WTC11 (cell line): ENCODE measurements at regions not wholly inside any gene's neighbourhood (a gene's known extent, or its start where the extent isn't known, plus 50 kb on each side); places are given as distances from the start of the nearest gene placed in this dataset.

Experiments
- ATAC-seq: fragments of 200-7000 bp; cut with Tn5 transposase; 2 replicates; pipeline ENCODE4 v1.10.0; 2021; ENCODE audit warnings: mild to moderate bottlenecking, moderate library complexity
- CTCF ChIA-PET: fragments of 300-600 bp; sonication (Branson Sonifier 250); formaldehyde crosslinking; loops from one replicate; lab custom pipeline; 2021; ENCODE audit warnings: antibody characterized with exemption; lab: Charles Lee
- POLR2A ChIA-PET: fragments of 350-600 bp; sonication (Branson Sonifier 250); formaldehyde crosslinking; loops from one replicate; lab custom pipeline; 2021; ENCODE audit warnings: antibody characterized with exemption; lab: Charles Lee
- DNase-seq: peaks from one replicate; pipeline ENCODE4 v3.0.0; 2021; ENCODE audit warnings: low spot score
- H3K27ac Mint-ChIP-seq: 2 replicates; pipeline ENCODE4 v1.8.0; 2021; ENCODE audit warnings: mixed read lengths
- H3K27me3 Mint-ChIP-seq: 2 replicates; pipeline ENCODE4 v1.8.0; 2021; ENCODE audit warnings: low read depth, mild to moderate bottlenecking, moderate library complexity, mixed read lengths
- H3K36me3 Mint-ChIP-seq: 2 replicates; pipeline ENCODE4 v1.8.0; 2021; ENCODE audit warnings: mixed read lengths
- H3K4me1 Mint-ChIP-seq: 2 replicates; pipeline ENCODE4 v1.8.0; 2022; ENCODE audit warnings: mixed read lengths
- H3K4me3 Mint-ChIP-seq: 2 replicates; pipeline ENCODE4 v1.8.0; 2021; ENCODE audit warnings: mild to moderate bottlenecking, moderate library complexity, mixed read lengths
- H3K9me3 Mint-ChIP-seq: 2 replicates; pipeline ENCODE4 v1.8.0; 2021; ENCODE audit warnings: mixed read lengths
- CTCF ChIP-seq: fragments of 200-600 bp; IDR thresholded peaks from 2 replicates; pipeline ENCODE4 v1.8.0; 2022; ENCODE audit warnings: antibody characterized with exemption
- GABPB1 ChIP-seq: sonication (generic); formaldehyde crosslinking; IDR thresholded peaks from 2 replicates; pipeline ENCODE4 v1.8.1; 2023; ENCODE audit warnings: mild to moderate bottlenecking, missing genetic modification reagents
- NFYB ChIP-seq: sonication (generic); formaldehyde crosslinking; conservative IDR thresholded peaks from 2 replicates; pipeline ENCODE4 v1.8.0; 2022; ENCODE audit warnings: low read depth, missing genetic modification reagents
- NR3C1 ChIP-seq: sonication (generic); formaldehyde crosslinking; conservative IDR thresholded peaks from 2 replicates; pipeline ENCODE4 v1.8.1; 2023; ENCODE audit warnings: low read depth, mild to moderate bottlenecking, missing genetic modification reagents
- PRDM15 ChIP-seq: sonication (generic); formaldehyde crosslinking; IDR thresholded peaks from 2 replicates; pipeline ENCODE4 v1.8.0; 2022; ENCODE audit warnings: missing genetic modification reagents
- PRRX2 ChIP-seq: fragments of 250-450 bp; sonication (Bioruptor Pico); IDR thresholded peaks from 2 replicates; pipeline ENCODE4 v1.8.0; 2021; ENCODE audit warnings: mild to moderate bottlenecking
- RELA ChIP-seq: sonication (generic); formaldehyde crosslinking; IDR thresholded peaks from 2 replicates; pipeline ENCODE4 v1.8.1; 2022; ENCODE audit warnings: missing genetic modification reagents, mild to moderate bottlenecking, borderline replicate concordance
- SMAD3 ChIP-seq: sonication (generic); formaldehyde crosslinking; IDR thresholded peaks from 2 replicates; pipeline ENCODE4 v1.8.0; 2022; ENCODE audit warnings: missing genetic modification reagents, mild to moderate bottlenecking, borderline replicate concordance
- SOX15 ChIP-seq: fragments of 250-450 bp; sonication (Bioruptor Pico); IDR thresholded peaks from 2 replicates; pipeline ENCODE4 v1.9.0; 2021; ENCODE audit warnings: mild to moderate bottlenecking
- TCF7 ChIP-seq: sonication (generic); formaldehyde crosslinking; IDR thresholded peaks from 2 replicates; pipeline ENCODE4 v1.8.0; 2022; ENCODE audit warnings: mild to moderate bottlenecking, low read depth, missing genetic modification reagents, moderate library complexity
- TEAD1 ChIP-seq: sonication (generic); formaldehyde crosslinking; IDR thresholded peaks from 2 replicates; pipeline ENCODE4 v1.8.0; 2022; ENCODE audit warnings: mild to moderate bottlenecking, missing genetic modification reagents
- USF2 ChIP-seq: sonication (generic); formaldehyde crosslinking; IDR thresholded peaks from 2 replicates; pipeline ENCODE4 v1.8.1; 2023; ENCODE audit warnings: mild to moderate bottlenecking, missing genetic modification reagents, moderate library complexity
- ZNF138 ChIP-seq: sonication (generic); formaldehyde crosslinking; conservative IDR thresholded peaks from 2 replicates; pipeline ENCODE4 v1.8.1; 2022; ENCODE audit warnings: mild to moderate bottlenecking, moderate library complexity, missing genetic modification reagents
- ZNF219 ChIP-seq: sonication (generic); formaldehyde crosslinking; IDR thresholded peaks from 2 replicates; pipeline ENCODE4 v1.8.0; 2023; ENCODE audit warnings: missing genetic modification reagents, mild to moderate bottlenecking, borderline replicate concordance
- ZNF423 ChIP-seq: fragments of 250-450 bp; sonication (Bioruptor Pico); IDR thresholded peaks from 2 replicates; pipeline ENCODE4 v2.1.2; 2022; ENCODE audit warnings: mild to moderate bottlenecking, moderate library complexity
- ZNF512 ChIP-seq: sonication (generic); formaldehyde crosslinking; IDR thresholded peaks from 2 replicates; pipeline ENCODE4 v1.8.1; 2022; ENCODE audit warnings: missing genetic modification reagents, borderline replicate concordance
- ZNF532 ChIP-seq: fragments of 250-450 bp; sonication (Bioruptor Pico); IDR thresholded peaks from 2 replicates; pipeline ENCODE4 v1.9.0; 2021; ENCODE audit warnings: mild to moderate bottlenecking, borderline replicate concordance
- ZNF671 ChIP-seq: fragments of 250-450 bp; sonication (Bioruptor Pico); IDR thresholded peaks from 2 replicates; pipeline ENCODE4 v1.8.0; 2021; ENCODE audit warnings: mild to moderate bottlenecking

GRCh38 chr5:152070591-152070990 lies 145.9 kb upstream of the GLRA1 start:
- DNase-seq, result no peak
- POLR2A ChIA-PET, result no interaction called here
- Mint-ChIP-seq H3K4me1 (peaks cover 20% of the 10 kb centered on the region), H3K9me3 (no peaks in the 10 kb centered on the region), H3K36me3 (no peaks in the 10 kb centered on the region), H3K4me3 (no peak overlapping the region), H3K27ac (no peak overlapping the region), H3K27me3 (peaks cover 4% of the 10 kb centered on the region; the same call in 1 of the 2 replicates)
- no peak for ATAC-seq
- CTCF ChIA-PET, result interaction anchor here (1.0 kb wide), 1 partner anchor 245 kb away, joined by 3 read pairs; no protein-coding TSS in a partner anchor
- TF ChIP-seq NR3C1 (CRISPR knock-in tag) (no peak), GABPB1 (CRISPR knock-in tag) (no peak), PRRX2 (CRISPR knock-in tag) (no peak), USF2 (CRISPR knock-in tag) (no peak), ZNF671 (CRISPR knock-in tag) (no peak), TCF7 (no peak), RELA (CRISPR knock-in tag) (no peak), ZNF512 (CRISPR knock-in tag) (no peak), ZNF219 (no peak), ZNF423 (CRISPR knock-in tag) (no peak), SMAD3 (CRISPR knock-in tag) (no peak), CTCF (no peak), SOX15 (CRISPR knock-in tag) (no peak), PRDM15 (CRISPR knock-in tag) (no peak), ZNF138 (no peak), ZNF532 (CRISPR knock-in tag) (no peak), NFYB (CRISPR knock-in tag) (no peak), TEAD1 (CRISPR knock-in tag) (no peak)
